Fibroblast of pulmonary artery (primary cell): ENCODE measurements at regions not wholly inside any gene's neighbourhood (a gene's known extent, or its start where the extent isn't known, plus 50 kb on each side); places are given as distances from the start of the nearest gene placed in this dataset.

ENCODE experiments used
- DNase-seq: peaks from one replicate; pipeline ENCODE4 v3.0.0-alpha.2; 2010; ENCODE audit warnings: low read depth
- H3K4me3 ChIP-seq: replicated peaks from 2 replicates; pipeline ENCODE4 v1.5.1; 2011; ENCODE audit warnings: low read depth, mild to moderate bottlenecking, control low read depth, low read length, moderate library complexity
- TF ChIP-seq, protein P1 (sequence below): IDR thresholded peaks from 2 replicates; pipeline ENCODE4 v1.5.1; 2011; ENCODE audit warnings: mild to moderate bottlenecking, control low read depth, low read length, inconsistent platforms; ENCODE audit errors: missing control alignments

DNA sequence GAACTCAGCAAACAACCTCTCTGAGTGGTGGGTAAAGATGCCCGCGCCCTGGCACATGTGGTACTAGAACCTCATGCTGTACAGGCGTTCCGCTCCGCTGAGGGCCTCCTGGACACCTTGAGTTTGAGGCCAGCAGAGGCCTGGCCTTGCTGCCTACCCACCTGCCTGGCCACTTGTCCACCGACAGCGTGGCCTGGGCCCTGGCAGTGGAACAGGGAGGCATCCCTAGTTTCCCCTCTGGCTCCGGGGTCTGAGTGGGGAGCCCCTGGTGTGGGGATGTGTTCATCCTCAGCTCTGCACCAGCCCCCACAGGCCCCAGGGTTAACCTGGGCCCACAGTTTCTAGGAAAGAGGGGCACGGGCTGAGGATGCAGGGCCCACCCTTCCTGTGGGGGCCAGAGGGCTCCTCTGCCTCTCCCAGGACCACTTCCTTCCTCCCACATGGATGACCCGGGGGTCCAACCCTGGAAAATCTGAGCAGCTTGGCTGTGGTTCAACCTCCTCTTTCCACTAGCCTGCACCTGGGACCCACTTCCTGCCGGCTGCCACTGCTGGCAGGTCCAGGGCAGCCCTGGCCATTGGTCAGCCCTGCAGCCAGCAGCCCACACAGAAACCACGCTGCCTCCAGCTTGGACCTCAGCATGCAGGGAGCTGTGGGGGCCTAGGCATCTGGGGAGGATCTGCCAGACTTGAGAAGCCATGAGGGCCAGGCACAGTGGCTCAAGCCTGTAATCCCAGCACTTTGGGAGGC, 53.3 kb upstream of the COL18A1 start:
- DNase-seq: no peak
- H3K4me3 ChIP-seq: no peak overlapping the region
- TF ChIP-seq, protein P1, sequence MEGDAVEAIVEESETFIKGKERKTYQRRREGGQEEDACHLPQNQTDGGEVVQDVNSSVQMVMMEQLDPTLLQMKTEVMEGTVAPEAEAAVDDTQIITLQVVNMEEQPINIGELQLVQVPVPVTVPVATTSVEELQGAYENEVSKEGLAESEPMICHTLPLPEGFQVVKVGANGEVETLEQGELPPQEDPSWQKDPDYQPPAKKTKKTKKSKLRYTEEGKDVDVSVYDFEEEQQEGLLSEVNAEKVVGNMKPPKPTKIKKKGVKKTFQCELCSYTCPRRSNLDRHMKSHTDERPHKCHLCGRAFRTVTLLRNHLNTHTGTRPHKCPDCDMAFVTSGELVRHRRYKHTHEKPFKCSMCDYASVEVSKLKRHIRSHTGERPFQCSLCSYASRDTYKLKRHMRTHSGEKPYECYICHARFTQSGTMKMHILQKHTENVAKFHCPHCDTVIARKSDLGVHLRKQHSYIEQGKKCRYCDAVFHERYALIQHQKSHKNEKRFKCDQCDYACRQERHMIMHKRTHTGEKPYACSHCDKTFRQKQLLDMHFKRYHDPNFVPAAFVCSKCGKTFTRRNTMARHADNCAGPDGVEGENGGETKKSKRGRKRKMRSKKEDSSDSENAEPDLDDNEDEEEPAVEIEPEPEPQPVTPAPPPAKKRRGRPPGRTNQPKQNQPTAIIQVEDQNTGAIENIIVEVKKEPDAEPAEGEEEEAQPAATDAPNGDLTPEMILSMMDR: no peak

DNA sequence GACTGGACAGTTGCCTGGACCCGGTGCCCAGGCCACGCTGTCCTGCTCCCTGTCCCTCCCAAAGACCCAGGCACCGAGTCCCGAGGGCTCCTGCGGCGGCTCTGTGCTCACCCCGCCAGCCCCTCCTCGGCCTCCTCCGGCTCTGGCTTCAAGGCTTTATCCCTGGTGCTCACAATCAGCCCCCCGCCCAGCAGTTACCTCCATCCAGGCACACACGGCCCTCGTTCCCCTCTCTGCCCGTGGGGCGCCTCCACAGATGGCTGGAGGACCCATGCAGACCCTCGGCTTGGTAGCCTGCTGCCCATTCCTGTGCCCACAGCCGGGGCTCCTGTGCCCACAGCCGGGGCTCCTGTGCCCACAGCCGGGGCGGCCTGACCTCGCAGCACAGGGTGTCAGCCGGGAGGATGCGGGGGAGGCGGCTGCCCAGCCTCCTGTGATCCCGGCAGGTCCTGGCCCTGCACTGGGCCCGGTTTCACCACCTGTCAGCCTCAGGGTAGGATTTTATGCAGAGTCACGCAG, 52.3 kb upstream of the COL18A1 start:
- TF ChIP-seq, protein P1: no peak
- no peak for DNase-seq

DNA sequence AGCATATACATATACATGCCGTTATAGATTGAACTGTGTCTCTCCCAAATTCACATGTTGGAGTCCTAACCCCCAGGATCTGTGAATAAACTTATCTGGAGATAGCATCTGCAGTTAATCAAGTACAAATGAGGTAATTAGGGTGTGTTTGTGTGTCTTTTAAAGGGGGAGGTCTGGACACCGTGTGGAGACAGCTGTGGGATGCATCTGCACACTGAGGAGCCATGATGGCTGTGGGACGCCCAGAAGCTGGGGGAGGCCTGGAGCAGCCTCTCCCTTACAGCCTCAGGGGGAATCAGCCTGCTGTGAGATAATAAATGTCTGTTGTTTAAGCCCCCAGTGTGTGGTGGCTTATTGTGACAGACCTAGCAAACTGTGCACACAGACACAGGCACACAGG, 51.8 kb upstream of the COL18A1 start:
- TF ChIP-seq, protein P1: no peak
- no peak overlapping the region for H3K4me3 ChIP-seq
- DNase-seq: no peak

More for the DNA sequence above, 52.3 kb upstream of the COL18A1 start:
- H3K4me3 ChIP-seq: no peak overlapping the region

DNA sequence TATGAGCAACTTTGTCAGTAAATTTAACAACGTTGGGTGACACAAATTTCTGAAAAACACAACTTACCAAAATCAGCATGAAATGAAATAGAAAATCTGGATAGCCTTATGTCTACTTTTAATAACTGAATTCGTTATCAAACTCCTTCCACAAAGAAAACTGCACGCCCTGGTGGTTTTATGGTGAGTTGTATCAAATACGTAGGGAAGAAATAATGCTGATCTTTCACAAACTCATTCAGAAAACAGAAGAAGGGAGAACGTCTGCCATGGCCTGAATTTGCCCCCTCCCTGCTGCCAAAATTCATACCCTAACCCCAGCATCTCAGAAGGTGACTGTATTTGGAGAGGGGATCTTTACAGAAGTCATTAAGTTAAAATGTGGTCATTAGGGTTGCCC, 50.0 kb upstream of the COL18A1 start:
- DNase-seq: no peak
- TF ChIP-seq, protein P1: no peak
- no peak overlapping the region for H3K4me3 ChIP-seq
